ENCODE measurements at regions not wholly inside any gene's neighbourhood (a gene's known extent, or its start where the extent isn't known, plus 50 kb on each side); places are given as distances from the start of the nearest gene placed in this dataset.
"Not testable (repeated sequence)": the region's sequence is repeated elsewhere in the genome, so short reads cannot be mapped to it uniquely, and the experiment has no call there.

DNA sequence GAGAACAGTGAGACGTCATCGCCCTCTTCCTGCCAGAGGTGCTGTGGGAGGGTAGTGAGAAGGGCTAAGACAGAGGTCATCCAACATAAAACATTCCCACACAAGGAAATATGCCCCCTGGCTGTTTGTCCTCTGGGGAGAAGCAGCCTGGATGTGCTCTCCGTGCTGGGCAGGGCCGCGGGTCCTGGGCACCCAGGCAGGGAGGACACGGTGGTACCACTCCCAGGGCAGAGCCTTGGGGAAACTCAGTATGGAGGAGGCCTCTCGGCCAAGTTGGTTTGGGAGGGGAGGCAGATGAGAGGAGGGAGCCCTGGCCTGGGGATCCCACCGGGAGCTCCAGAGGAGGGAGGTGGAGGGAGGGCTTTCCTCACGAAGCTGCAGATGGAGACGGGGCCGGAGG, 129.4 kb downstream of the GLRX3 start:
- peaks cover 33% of the 10 kb centered on the region for H3K9me3 Mint-ChIP-seq (ENCODE audit: unreplicated experiment)
- no peak overlapping the region for H3K4me3 Mint-ChIP-seq (ENCODE audit: unreplicated experiment)
- intact Hi-C loops (cut with micrococcal nuclease): no loop called here
- no TSS peak for BruUV-seq (replicated peaks)
- H3K27ac Mint-ChIP-seq (ENCODE audit: low read depth, unreplicated experiment): no peak overlapping the region
- ChIA-PET POLR2A (no interaction called here), CTCF (no interaction called here)
- H3K4me1 Mint-ChIP-seq (ENCODE audit: insufficient read depth, unreplicated experiment): no peaks in the 10 kb centered on the region
- TF ChIP-seq, protein P1, sequence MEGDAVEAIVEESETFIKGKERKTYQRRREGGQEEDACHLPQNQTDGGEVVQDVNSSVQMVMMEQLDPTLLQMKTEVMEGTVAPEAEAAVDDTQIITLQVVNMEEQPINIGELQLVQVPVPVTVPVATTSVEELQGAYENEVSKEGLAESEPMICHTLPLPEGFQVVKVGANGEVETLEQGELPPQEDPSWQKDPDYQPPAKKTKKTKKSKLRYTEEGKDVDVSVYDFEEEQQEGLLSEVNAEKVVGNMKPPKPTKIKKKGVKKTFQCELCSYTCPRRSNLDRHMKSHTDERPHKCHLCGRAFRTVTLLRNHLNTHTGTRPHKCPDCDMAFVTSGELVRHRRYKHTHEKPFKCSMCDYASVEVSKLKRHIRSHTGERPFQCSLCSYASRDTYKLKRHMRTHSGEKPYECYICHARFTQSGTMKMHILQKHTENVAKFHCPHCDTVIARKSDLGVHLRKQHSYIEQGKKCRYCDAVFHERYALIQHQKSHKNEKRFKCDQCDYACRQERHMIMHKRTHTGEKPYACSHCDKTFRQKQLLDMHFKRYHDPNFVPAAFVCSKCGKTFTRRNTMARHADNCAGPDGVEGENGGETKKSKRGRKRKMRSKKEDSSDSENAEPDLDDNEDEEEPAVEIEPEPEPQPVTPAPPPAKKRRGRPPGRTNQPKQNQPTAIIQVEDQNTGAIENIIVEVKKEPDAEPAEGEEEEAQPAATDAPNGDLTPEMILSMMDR (IDR thresholded peaks at IDR 0.05; ENCODE audit: unreplicated experiment): no peak
- H3K36me3 Mint-ChIP-seq (ENCODE audit: insufficient read depth, unreplicated experiment): no peaks in the 10 kb centered on the region
- H3K27me3 Mint-ChIP-seq (ENCODE audit: insufficient read depth, unreplicated experiment): no peaks in the 10 kb centered on the region
- DNase-seq (ENCODE audit: unreplicated experiment): no peak

DNA sequence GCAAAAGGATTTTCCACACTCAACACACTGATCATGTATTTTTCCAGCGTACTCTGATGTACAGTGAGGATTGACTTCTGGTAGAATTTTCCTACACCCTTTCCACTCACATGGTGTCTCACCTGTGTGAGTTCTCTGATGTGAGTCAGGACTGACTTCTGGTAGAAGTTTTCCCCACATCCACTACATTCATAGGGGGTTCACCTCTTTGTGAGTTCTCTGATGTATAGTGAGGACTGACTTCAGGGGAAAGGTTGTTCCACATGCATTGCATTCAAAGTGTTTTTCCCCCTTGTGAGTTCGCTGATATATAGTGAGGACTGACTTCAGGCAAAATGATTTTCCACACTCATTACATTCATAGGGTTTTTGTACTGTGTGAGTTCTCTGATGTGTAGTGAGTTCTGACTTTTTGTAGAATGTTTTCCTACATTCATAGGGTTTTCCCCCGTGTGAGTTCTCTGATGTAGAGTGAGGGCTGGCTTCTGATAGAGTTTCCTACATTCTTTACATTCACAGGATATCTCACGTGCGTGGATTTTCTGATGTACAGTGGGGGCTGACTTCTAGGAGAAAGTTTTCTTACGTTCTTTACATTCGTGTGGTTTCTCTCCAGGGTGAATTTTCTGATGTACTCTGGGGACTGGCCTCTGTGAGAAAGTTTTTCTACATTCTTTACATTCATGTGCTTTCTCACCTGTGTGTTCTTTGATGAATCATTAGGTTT, 146.5 kb downstream of the GLRX3 start:
- H3K27ac Mint-ChIP-seq (ENCODE audit: low read depth, unreplicated experiment): no peak overlapping the region
- H3K4me1 Mint-ChIP-seq (ENCODE audit: insufficient read depth, unreplicated experiment): no peaks in the 10 kb centered on the region
- intact Hi-C loops (cut with micrococcal nuclease): no loop called here
- H3K36me3 Mint-ChIP-seq (ENCODE audit: insufficient read depth, unreplicated experiment): no peaks in the 10 kb centered on the region
- no TSS peak for BruUV-seq (replicated peaks)
- no peak overlapping the region for H3K4me3 Mint-ChIP-seq (ENCODE audit: unreplicated experiment)
- no peak for DNase-seq (ENCODE audit: unreplicated experiment)
- H3K27me3 Mint-ChIP-seq (ENCODE audit: insufficient read depth, unreplicated experiment): no peaks in the 10 kb centered on the region
- POLR2A ChIA-PET: no interaction called here
- CTCF ChIA-PET: no interaction called here
- H3K9me3 Mint-ChIP-seq (ENCODE audit: unreplicated experiment): peaks cover 45% of the 10 kb centered on the region
- TF ChIP-seq, protein P1 (IDR thresholded peaks at IDR 0.05; ENCODE audit: unreplicated experiment): no peak

DNA sequence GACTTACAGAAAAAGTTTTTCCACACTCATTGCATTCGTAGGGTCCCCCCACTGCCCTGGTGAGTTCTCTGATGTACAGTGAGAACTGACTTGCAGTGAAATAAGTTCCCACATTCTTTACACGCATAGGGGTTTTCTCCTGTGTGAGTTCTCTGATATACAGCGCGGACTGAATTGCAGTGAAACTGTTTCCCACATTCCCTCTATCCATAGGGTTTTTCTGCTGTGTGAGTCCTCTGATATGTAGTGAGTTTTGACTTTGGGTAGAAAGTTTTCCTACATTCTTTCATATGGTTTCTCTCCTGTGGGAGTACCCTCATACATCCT, 147.0 kb downstream of the GLRX3 start:
- Mint-ChIP-seq H3K27me3 (ENCODE audit: insufficient read depth, unreplicated experiment) (no peaks in the 10 kb centered on the region), H3K9me3 (ENCODE audit: unreplicated experiment) (peaks cover 50% of the 10 kb centered on the region), H3K4me3 (ENCODE audit: unreplicated experiment) (no peak overlapping the region), H3K4me1 (ENCODE audit: insufficient read depth, unreplicated experiment) (no peaks in the 10 kb centered on the region), H3K36me3 (ENCODE audit: insufficient read depth, unreplicated experiment) (no peaks in the 10 kb centered on the region), H3K27ac (ENCODE audit: low read depth, unreplicated experiment) (no peak overlapping the region)
- CTCF ChIA-PET: no interaction called here
- POLR2A ChIA-PET: no interaction called here
- TF ChIP-seq, protein P1 (IDR thresholded peaks at IDR 0.05; ENCODE audit: unreplicated experiment): no peak
- intact Hi-C loops (cut with micrococcal nuclease): no loop called here
- BruUV-seq (replicated peaks): no TSS peak
- no peak for DNase-seq (ENCODE audit: unreplicated experiment)

DNA sequence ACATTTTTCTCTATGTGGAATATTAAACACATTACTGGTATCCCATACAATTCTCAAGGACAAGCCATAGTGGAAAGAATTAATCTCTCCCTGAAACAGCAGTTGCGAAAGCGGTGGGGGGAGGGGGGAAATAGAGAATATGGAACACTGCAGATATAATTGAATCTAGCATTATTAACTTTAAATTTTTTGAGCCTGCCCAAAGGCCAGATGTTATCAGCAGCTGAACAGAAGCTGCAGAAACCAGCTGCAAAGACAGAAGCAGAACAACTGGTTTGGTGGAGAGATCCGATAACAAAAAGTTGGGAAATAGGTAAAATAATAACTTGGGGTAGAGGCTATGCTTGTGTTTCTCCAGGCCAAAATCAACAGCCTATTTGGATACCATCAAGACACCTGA, 159.6 kb downstream of the GLRX3 start:
- H3K27ac Mint-ChIP-seq (ENCODE audit: low read depth, unreplicated experiment); H3K4me1 Mint-ChIP-seq (ENCODE audit: insufficient read depth, unreplicated experiment); H3K36me3 Mint-ChIP-seq (ENCODE audit: insufficient read depth, unreplicated experiment); H3K27me3 Mint-ChIP-seq (ENCODE audit: insufficient read depth, unreplicated experiment); intact Hi-C loops (cut with micrococcal nuclease); BruUV-seq (replicated peaks); DNase-seq (ENCODE audit: unreplicated experiment); POLR2A ChIA-PET; H3K4me3 Mint-ChIP-seq (ENCODE audit: unreplicated experiment): not testable (repeated sequence)
- CTCF ChIA-PET: interaction anchor here (0.6 kb wide), 1 partner anchor 1529 kb away, joined by 3 read pairs; no protein-coding TSS in a partner anchor
- H3K9me3 Mint-ChIP-seq (ENCODE audit: unreplicated experiment): peaks cover 34% of the 10 kb centered on the region

DNA sequence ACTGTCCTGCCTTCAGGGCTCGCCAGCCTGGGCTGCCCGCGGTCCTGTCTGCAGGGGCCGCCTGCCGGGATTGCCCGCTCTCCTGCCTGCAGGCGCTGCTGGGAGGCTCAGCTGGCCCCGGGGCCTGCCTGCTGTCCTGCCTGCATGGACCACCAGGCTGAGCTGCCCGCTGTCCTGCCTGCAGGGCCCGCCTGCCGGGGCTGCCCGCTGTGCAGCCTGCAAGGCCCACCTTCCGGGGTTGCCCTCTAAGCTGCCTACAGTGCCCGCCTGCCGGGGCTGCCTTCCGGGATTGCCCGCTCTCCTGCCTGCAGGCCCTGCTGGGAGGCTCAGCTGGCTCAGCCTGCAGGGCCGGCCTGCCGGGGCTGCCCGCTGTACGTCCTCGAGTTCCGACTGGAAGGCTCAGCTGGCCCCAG, 164.4 kb downstream of the GLRX3 start:
- Mint-ChIP-seq H3K4me3 (ENCODE audit: unreplicated experiment) (no peak overlapping the region), H3K36me3 (ENCODE audit: insufficient read depth, unreplicated experiment) (no peaks in the 10 kb centered on the region), H3K9me3 (ENCODE audit: unreplicated experiment) (peaks cover 49% of the 10 kb centered on the region), H3K4me1 (ENCODE audit: insufficient read depth, unreplicated experiment) (no peaks in the 10 kb centered on the region), H3K27me3 (ENCODE audit: insufficient read depth, unreplicated experiment) (no peaks in the 10 kb centered on the region), H3K27ac (ENCODE audit: low read depth, unreplicated experiment) (no peak overlapping the region)
- DNase-seq (ENCODE audit: unreplicated experiment): no peak
- ChIA-PET POLR2A (no interaction called here), CTCF (no interaction called here)
- no TSS peak for BruUV-seq (replicated peaks)
- intact Hi-C loops (cut with micrococcal nuclease): no loop called here
- TF ChIP-seq, protein P1 (IDR thresholded peaks at IDR 0.05; ENCODE audit: unreplicated experiment): no peak

Data from MCF 10A (cell line).